ENCODE measurements at regions not wholly inside any gene's neighbourhood (a gene's known extent, or its start where the extent isn't known, plus 50 kb on each side); places are given as distances from the start of the nearest gene placed in this dataset.

DNA sequence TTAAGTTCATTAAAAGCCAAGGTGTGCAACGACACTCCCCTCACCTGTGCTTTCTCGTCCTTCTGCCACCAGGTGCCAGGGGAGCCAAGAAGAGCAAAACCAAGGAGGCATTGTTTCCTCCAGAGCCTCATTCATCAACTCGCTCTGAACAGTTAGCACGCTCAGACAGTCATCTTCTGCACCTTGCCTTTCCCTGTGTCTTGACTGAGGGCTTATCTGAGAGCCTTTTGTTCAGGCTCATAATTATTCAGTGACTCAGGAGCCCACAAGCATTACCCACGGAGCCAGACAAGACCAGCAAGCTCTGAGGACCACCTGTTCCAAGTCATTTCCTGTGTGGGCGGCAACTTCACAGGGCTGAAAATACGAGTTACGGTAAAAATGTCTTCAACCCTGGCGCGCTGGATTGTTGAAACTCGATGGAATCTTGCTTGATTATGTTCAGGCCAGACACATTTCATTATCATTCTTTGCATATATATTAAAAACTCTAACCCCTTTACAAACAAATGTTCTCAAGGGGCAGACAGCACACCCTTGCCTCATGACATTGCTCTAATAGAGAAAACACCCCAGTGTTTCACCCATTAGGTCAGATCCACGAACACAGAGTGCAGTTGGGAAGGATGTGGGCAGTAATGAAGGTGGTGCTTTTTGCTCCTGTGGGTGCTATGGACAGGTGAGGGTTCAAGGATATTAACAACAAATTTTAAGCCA, 89.7 kb upstream of the RUNX1 start:
- intact Hi-C loops (cut with DNase I), result no loop called here
- Histone ChIP-seq H3K27me3 (no peaks in the 10 kb centered on the region), H3K4me3 (replicated peaks in 1 of 3) (no peak overlapping the region), H3K4me1 (no peaks in the 10 kb centered on the region), H3K27ac (no peak overlapping the region), H3K9me3 (no peaks in the 10 kb centered on the region), H3K36me3 (no peaks in the 10 kb centered on the region)
- no peak for TF ChIP-seq POLR2A (IDR thresholded peaks at IDR 0.05)
- no peak for TF ChIP-seq CTCF (IDR thresholded peaks at IDR 0.05)
- DNase-seq, result no peak
- WGBS, 2 donors, result 86 to 89% methylated on average over 12 of the region's 12 CpGs

DNA sequence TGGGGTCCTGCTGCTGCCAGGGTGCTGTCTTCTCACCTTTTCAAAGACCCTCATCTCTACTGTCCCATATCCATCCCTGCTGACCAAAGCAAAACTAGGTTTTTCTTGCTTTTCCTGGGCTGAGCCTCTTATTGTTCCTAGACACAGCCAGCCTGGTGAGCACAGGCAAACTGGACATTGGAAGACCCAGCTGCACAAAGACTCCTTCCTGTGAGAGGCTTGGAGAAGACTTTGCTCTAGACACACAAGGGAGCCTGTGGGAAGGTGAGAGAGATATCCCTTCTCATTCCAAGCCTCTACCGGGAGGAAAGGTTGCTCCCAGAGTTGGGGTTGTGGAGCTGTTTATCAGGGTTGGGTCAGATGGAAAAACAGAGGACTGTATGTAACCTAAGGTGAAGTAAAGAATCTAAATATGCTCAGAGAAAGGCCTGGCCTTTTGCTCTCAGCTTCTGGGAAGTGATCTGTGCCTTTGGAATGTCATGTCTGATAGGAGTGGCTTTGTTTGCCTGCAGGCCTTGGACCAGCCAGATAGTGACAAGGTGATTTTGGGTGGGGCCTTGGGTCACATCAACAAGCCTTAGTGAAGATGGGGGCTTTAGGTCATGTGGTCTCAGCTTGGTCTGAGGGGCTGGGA, 87.6 kb upstream of the RUNX1 start:
- no peak for DNase-seq
- 81 to 94% methylated on average over 1 of the region's 1 CpG for WGBS, 2 donors

DNA sequence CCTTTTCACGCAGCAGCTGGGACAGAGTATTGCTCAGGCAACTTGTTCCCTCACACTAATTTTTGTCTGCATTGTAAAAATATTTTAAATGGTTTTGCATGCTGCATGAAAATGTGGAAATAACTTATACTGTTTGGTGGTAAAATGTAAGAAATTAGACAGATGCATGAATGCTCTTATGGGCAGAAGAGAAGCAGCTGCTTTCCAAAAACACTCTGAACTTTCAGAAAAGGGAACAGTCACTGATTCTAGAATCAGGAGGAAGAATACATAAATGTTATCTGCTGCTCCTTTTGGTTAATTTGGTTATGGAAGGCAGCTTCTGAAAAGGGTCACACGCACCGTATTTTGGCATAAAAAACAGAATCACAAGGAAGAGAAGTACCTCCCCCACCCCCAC, 87.0 kb upstream of the RUNX1 start:
- Histone ChIP-seq H3K4me3 (replicated peaks in 1 of 3) (no peak overlapping the region), H3K36me3 (no peaks in the 10 kb centered on the region), H3K27me3 (no peaks in the 10 kb centered on the region), H3K4me1 (no peaks in the 10 kb centered on the region), H3K9me3 (no peaks in the 10 kb centered on the region), H3K27ac (no peak overlapping the region)
- WGBS, 2 donors, result 84 to 90% methylated on average over 3 of the region's 3 CpGs
- DNase-seq, result no peak
- intact Hi-C loops (cut with DNase I), result no loop called here
- no peak for TF ChIP-seq POLR2A (IDR thresholded peaks at IDR 0.05)
- no peak for TF ChIP-seq CTCF (IDR thresholded peaks at IDR 0.05)

More for the DNA sequence above, 87.6 kb upstream of the RUNX1 start:
- intact Hi-C loops (cut with DNase I), result no loop called here
- no peaks in the 10 kb centered on the region for H3K4me1 ChIP-seq
- TF ChIP-seq POLR2A (IDR thresholded peaks at IDR 0.05), result no peak
- no peak for TF ChIP-seq CTCF (IDR thresholded peaks at IDR 0.05)
- H3K27me3 ChIP-seq, result no peaks in the 10 kb centered on the region
- H3K36me3 ChIP-seq, result no peaks in the 10 kb centered on the region
- no peaks in the 10 kb centered on the region for H3K9me3 ChIP-seq
- no peak overlapping the region for H3K4me3 ChIP-seq (replicated peaks in 1 of 3)
- H3K27ac ChIP-seq, result no peak overlapping the region

- 84 to 88% methylated on average over 7 of the region's 7 CpGs for WGBS, 2 donors
Measured at GRCh38 chr21:35135481-35135880, 86.4 kb upstream of the RUNX1 start.

More at GRCh38 chr21:35135481-35135880, 86.4 kb upstream of the RUNX1 start:
- Histone ChIP-seq H3K4me3 (replicated peaks in 1 of 3) (no peak overlapping the region), H3K9me3 (no peaks in the 10 kb centered on the region), H3K27me3 (no peaks in the 10 kb centered on the region), H3K27ac (no peak overlapping the region), H3K4me1 (no peaks in the 10 kb centered on the region), H3K36me3 (no peaks in the 10 kb centered on the region)
- DNase-seq, result no peak
- intact Hi-C loops (cut with DNase I), result no loop called here
- TF ChIP-seq POLR2A (IDR thresholded peaks at IDR 0.05) (no peak), CTCF (IDR thresholded peaks at IDR 0.05) (no peak)

Measured in thyroid gland (tissue), 4 donors.